ENCODE measurements at regions not wholly inside any gene's neighbourhood (a gene's known extent, or its start where the extent isn't known, plus 50 kb on each side); places are given as distances from the start of the nearest gene placed in this dataset.

- TF ChIP-seq MAFK (IDR thresholded peaks at IDR 0.05; ENCODE audit: low read depth, low read length) = no peak
- TF ChIP-seq, protein P1, sequence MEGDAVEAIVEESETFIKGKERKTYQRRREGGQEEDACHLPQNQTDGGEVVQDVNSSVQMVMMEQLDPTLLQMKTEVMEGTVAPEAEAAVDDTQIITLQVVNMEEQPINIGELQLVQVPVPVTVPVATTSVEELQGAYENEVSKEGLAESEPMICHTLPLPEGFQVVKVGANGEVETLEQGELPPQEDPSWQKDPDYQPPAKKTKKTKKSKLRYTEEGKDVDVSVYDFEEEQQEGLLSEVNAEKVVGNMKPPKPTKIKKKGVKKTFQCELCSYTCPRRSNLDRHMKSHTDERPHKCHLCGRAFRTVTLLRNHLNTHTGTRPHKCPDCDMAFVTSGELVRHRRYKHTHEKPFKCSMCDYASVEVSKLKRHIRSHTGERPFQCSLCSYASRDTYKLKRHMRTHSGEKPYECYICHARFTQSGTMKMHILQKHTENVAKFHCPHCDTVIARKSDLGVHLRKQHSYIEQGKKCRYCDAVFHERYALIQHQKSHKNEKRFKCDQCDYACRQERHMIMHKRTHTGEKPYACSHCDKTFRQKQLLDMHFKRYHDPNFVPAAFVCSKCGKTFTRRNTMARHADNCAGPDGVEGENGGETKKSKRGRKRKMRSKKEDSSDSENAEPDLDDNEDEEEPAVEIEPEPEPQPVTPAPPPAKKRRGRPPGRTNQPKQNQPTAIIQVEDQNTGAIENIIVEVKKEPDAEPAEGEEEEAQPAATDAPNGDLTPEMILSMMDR (conservative IDR thresholded peaks at IDR 0.05; ENCODE audit: low read depth, low read length) = no peak
- TF ChIP-seq POLR2A (IDR thresholded peaks at IDR 0.05; ENCODE audit: low read depth, low read length) = no peak
- TF ChIP-seq NFE2L2 (IDR thresholded peaks at IDR 0.05; ENCODE audit: low read depth, low read length) = no peak
- no peak for TF ChIP-seq USF2 (IDR thresholded peaks at IDR 0.05; ENCODE audit: low read depth, low read length)
- no peak for TF ChIP-seq SMC3 (IDR thresholded peaks at IDR 0.05; ENCODE audit: low read depth, low read length)
- TF ChIP-seq RAD21 (IDR thresholded peaks at IDR 0.05; ENCODE audit: low read length) = no peak
- TF ChIP-seq MAZ (IDR thresholded peaks at IDR 0.05; ENCODE audit: borderline replicate concordance, low read depth, low read length) = no peak
- no peak for TF ChIP-seq MXI1 (IDR thresholded peaks at IDR 0.05; ENCODE audit: borderline replicate concordance, low read depth, low read length)
- TF ChIP-seq FOS (IDR thresholded peaks at IDR 0.05; ENCODE audit: low read depth, low read length) = no peak
- TF ChIP-seq RCOR1 (IDR thresholded peaks at IDR 0.05; ENCODE audit: insufficient replicate concordance, low read length) = no peak
Observed at GRCh38 chr18:27244259-27244658, 59.2 kb upstream of the CHST9 start.
